Activated CD4-positive, alpha-beta T cell treated with anti-CD3 and anti-CD28 coated beads, Interleukin-2, amount 50 U/mL, for 24 hours (primary cell): ENCODE measurements at regions not wholly inside any gene's neighbourhood (a gene's known extent, or its start where the extent isn't known, plus 50 kb on each side); places are given as distances from the start of the nearest gene placed in this dataset.

Source experiments
- DNase-seq, 2 donors: peaks; one replicate each; pipeline ENCODE4 v3.0.0-alpha.2; 2020; ENCODE audit warnings: low read depth in 1 of 2, low spot score in 1 of 2

GRCh38 chr14:44154874-44155273, 352.2 kb downstream of the FSCB start:
- DNase-seq: no peak

GRCh38 chr14:44154446-44154845, 352.6 kb downstream of the FSCB start:
- DNase-seq: no peak

- DNase-seq: no peak
These were observed 355.8 kb downstream of the FSCB start for GRCh38 chr14:44151130-44151820.

GRCh38 chr14:44149597-44149996, 357.5 kb downstream of the FSCB start:
- DNase-seq: no peak

GRCh38 chr14:44142006-44142405, 365.1 kb downstream of the FSCB start:
- no peak for DNase-seq

- DNase-seq: no peak
These were observed 371.1 kb downstream of the FSCB start for GRCh38 chr14:44135972-44136371.

- no peak for DNase-seq
These were observed 375.2 kb downstream of the FSCB start for GRCh38 chr14:44131861-44132260.

GRCh38 chr14:44113769-44114730, 393.0 kb downstream of the FSCB start:
- no peak for DNase-seq

GRCh38 chr14:44112774-44113460, 394.2 kb downstream of the FSCB start:
- DNase-seq: no peak

- no peak for DNase-seq
These were observed 398.0 kb downstream of the FSCB start for GRCh38 chr14:44109036-44109435.

GRCh38 chr14:44108601-44109000, 398.5 kb downstream of the FSCB start:
- DNase-seq: no peak

- DNase-seq: no peak
These were observed 399.9 kb downstream of the FSCB start for GRCh38 chr14:44107156-44107555.

GRCh38 chr14:44099743-44100488, 407.2 kb downstream of the FSCB start:
- DNase-seq: no peak

GRCh38 chr14:44081146-44081545, 425.9 kb downstream of the FSCB start:
- DNase-seq: no peak

GRCh38 chr14:44070046-44070445, 437.0 kb downstream of the FSCB start:
- no peak for DNase-seq

- DNase-seq: no peak
These were observed 453.7 kb downstream of the FSCB start for GRCh38 chr14:44053422-44053821.

GRCh38 chr14:44041700-44042099, 465.4 kb downstream of the FSCB start:
- DNase-seq: no peak

- DNase-seq: no peak
These were observed 466.5 kb downstream of the FSCB start for GRCh38 chr14:44040561-44040960.

GRCh38 chr14:44036248-44036647, 470.8 kb downstream of the FSCB start:
- DNase-seq: no peak

- DNase-seq: no peak
These were observed 471.4 kb downstream of the FSCB start for GRCh38 chr14:44035707-44036106.

- DNase-seq: no peak
These were observed 476.2 kb downstream of the FSCB start for GRCh38 chr14:44030831-44031383.
